T-cell (primary cell): ENCODE measurements at regions not wholly inside any gene's neighbourhood (a gene's known extent, or its start where the extent isn't known, plus 50 kb on each side); places are given as distances from the start of the nearest gene placed in this dataset.

ENCODE experiments used
- ATAC-seq, 4 experiments: fragments of 200-7000 bp in 3 of 4; fragments of 150-1000 bp in 1 of 4; cut with Tn5 transposase; replicated peaks in 1 of 4; 1 replicate in 3 of 4; 2 replicates in 1 of 4; pipeline ENCODE4 v1.10.0; 2021; ENCODE audit warnings: moderate library complexity in 3 of 4, mild to moderate bottlenecking in 2 of 4, moderate number of reproducible peaks in 1 of 4
- CTCF ChIA-PET, 2 donors: fragments of 300-600 bp; sonication (Branson Sonifier 250); formaldehyde crosslinking; loops; one replicate each; lab custom pipeline; 2022; ENCODE audit warnings: antibody characterized with exemption in 2 of 2; lab: Charles Lee
- POLR2A ChIA-PET, 2 donors: fragments of 300-600 bp; sonication (Branson Sonifier 250); formaldehyde crosslinking; loops; one replicate each; lab custom pipeline; 2022; ENCODE audit warnings: antibody characterized with exemption in 2 of 2; lab: Charles Lee
- DNase-seq, 35 experiments: peaks; one replicate each; pipeline versions ENCODE4 v3.0.0 to v3.0.0-alpha.2; 2013 to 2023
- H3K27ac ChIP-seq: one replicate; pipeline ENCODE4 v1.5.1; 2013; ENCODE audit warnings: low read length
- H3K27me3 ChIP-seq, 2 experiments: replicated peaks in 1 of 2; 1 replicate in 1 of 2; 2 replicates in 1 of 2; pipeline versions ENCODE4 v1.6.1 to v1.7.0; 2013; ENCODE audit warnings: low read length in 1 of 2, mixed read lengths in 1 of 2; ENCODE audit not compliant: control insufficient read depth in 2 of 2, insufficient read depth in 2 of 2; ENCODE audit errors: extremely low read depth in 1 of 2
- H3K36me3 ChIP-seq, 2 donors: 1 replicate in 1 of 2; 2 replicates in 1 of 2; pipeline versions ENCODE4 v1.6.1 to v1.7.0; 2013; ENCODE audit warnings: low read length in 1 of 2; ENCODE audit not compliant: control insufficient read depth in 2 of 2, insufficient read depth in 1 of 2; ENCODE audit errors: extremely low read depth in 1 of 2
- H3K4me1 ChIP-seq, 2 experiments: 1 replicate in 1 of 2; 2 replicates in 1 of 2; pipeline versions ENCODE4 v1.6.1 to v1.7.0; 2013; ENCODE audit warnings: low read length in 2 of 2, mixed read lengths in 1 of 2; ENCODE audit not compliant: insufficient read depth in 2 of 2, control insufficient read depth in 1 of 2; ENCODE audit errors: extremely low read depth in 1 of 2
- H3K4me3 ChIP-seq, 2 donors: 1 replicate in 1 of 2; 2 replicates in 1 of 2; pipeline versions ENCODE4 v1.5.1 to v1.7.0; 2013; ENCODE audit warnings: mild to moderate bottlenecking in 2 of 2, low read length in 1 of 2, moderate library complexity in 1 of 2; ENCODE audit not compliant: control insufficient read depth in 1 of 2; ENCODE audit errors: extremely low read depth in 1 of 2
- H3K9me3 ChIP-seq: 2 replicates; pipeline ENCODE4 v1.7.0; 2013
- H3K27ac Mint-ChIP-seq, 2 donors: one replicate each; pipeline ENCODE4 v1.8.0; 2020 to 2021; ENCODE audit warnings: mild to moderate bottlenecking in 2 of 2, mixed read lengths in 2 of 2
- H3K27me3 Mint-ChIP-seq, 2 donors: one replicate each; pipeline ENCODE4 v1.8.0; 2021 to 2022; ENCODE audit warnings: mixed read lengths in 2 of 2
- H3K36me3 Mint-ChIP-seq: one replicate; pipeline ENCODE4 v1.8.0; 2021; ENCODE audit warnings: mixed read lengths
- H3K4me1 Mint-ChIP-seq, 3 donors: one replicate each; pipeline ENCODE4 v1.8.0; 2020 to 2022; ENCODE audit warnings: mixed read lengths in 3 of 3, mild to moderate bottlenecking in 1 of 3
- H3K4me3 Mint-ChIP-seq, 3 donors: one replicate each; pipeline ENCODE4 v1.8.0; 2020 to 2022; ENCODE audit warnings: mild to moderate bottlenecking in 3 of 3, mixed read lengths in 3 of 3, moderate library complexity in 3 of 3
- H3K9me3 Mint-ChIP-seq, 3 donors: one replicate each; pipeline ENCODE4 v1.8.0; 2020 to 2022; ENCODE audit warnings: mixed read lengths in 3 of 3
- WGBS: methylation state at CpG from one replicate; pipeline ENCODE4 v1.1.5; 2013; ENCODE audit warnings: missing lambda C conversion rate; ENCODE audit not compliant: insufficient coverage; 5-methylcytosine and 5-hydroxymethylcytosine counted together

DNA sequence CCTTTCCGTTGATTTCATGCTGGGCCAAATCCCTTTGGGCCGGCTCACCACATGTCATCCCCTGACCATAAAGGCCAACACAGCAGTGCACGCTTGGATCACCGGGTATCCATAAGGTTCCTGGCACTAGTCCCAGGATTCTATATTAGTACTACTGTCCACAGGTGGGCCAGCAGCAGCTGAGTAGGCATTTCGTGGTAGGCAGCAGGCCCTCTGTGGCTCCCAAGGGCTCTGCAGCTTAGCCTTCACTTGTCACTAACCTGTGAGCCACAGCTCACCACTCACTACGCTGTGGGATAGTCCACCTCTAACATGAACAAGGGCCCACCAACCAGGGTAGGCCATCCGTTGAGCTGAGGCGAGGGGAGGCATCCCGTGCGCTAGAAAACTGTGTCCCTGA is 89.2 kb upstream of the MALRD1 start:
- no peaks in the 10 kb centered on the region for H3K4me1 ChIP-seq
- H3K4me3 Mint-ChIP-seq: no peak overlapping the region
- peaks cover 4 to 18% (median 15%) of the 10 kb centered on the region in 3 donors for H3K9me3 Mint-ChIP-seq
- no peaks in the 10 kb centered on the region for H3K27me3 Mint-ChIP-seq
- H3K9me3 ChIP-seq: no peaks in the 10 kb centered on the region
- 96% methylated on average over 3 of the region's 10 CpGs for WGBS
- H3K4me3 ChIP-seq: no peak overlapping the region
- no peak for ATAC-seq
- ChIA-PET POLR2A (no interaction called here), CTCF (no interaction called here)
- no peaks in the 10 kb centered on the region for H3K36me3 Mint-ChIP-seq
- H3K36me3 ChIP-seq: no peaks in the 10 kb centered on the region
- no peaks in the 10 kb centered on the region for H3K27me3 ChIP-seq
- H3K27ac Mint-ChIP-seq: no peak overlapping the region
- H3K4me1 Mint-ChIP-seq: no peaks in the 10 kb centered on the region
- H3K27ac ChIP-seq: no peak overlapping the region
- no peak for DNase-seq

DNA sequence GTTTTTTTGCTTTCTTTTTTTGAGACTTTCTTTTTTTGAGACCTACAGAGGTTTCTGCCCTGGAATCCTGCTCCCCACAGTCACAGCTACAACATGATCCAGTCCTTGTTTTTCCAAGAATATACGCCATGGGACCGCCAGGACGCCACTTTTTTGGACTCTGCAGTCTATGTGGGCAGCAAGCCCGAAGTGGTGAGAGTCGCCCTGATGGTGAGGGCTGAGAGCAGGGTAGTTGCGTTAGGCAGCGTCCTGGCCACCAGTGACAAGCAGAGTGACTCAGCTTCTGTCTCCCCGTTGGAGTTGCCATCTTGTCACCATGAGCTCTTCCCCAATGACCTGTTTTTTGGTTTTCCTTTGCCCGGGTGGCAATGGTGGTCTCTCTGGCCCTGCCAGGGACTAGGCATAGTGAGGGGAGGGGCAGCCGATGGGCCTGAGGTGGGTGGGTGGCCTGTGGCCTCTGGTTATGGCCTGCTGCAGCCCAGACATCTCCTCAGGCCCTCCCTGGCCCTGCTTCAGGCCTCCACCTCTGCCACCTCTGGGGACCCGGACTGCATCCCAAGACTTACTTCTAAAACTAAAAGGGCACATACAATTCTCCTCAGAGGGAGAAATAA is 88.0 kb upstream of the MALRD1 start:
- Mint-ChIP-seq H3K27ac (no peak overlapping the region), H3K36me3 (no peaks in the 10 kb centered on the region), H3K9me3 (peaks cover 4 to 22% (median 15%) of the 10 kb centered on the region in 3 donors), H3K4me1 (no peaks in the 10 kb centered on the region), H3K4me3 (no peak overlapping the region), H3K27me3 (no peaks in the 10 kb centered on the region)
- no peaks in the 10 kb centered on the region for H3K27me3 ChIP-seq
- DNase-seq (no peak), ATAC-seq (no peak)
- H3K27ac ChIP-seq: no peak overlapping the region
- POLR2A ChIA-PET: no interaction called here
- 71% methylated on average over 8 of the region's 11 CpGs for WGBS
- no peak overlapping the region for H3K4me3 ChIP-seq
- H3K36me3 ChIP-seq: no peaks in the 10 kb centered on the region
- CTCF ChIA-PET: no interaction called here
- no peaks in the 10 kb centered on the region for H3K4me1 ChIP-seq
- H3K9me3 ChIP-seq: no peaks in the 10 kb centered on the region

DNA sequence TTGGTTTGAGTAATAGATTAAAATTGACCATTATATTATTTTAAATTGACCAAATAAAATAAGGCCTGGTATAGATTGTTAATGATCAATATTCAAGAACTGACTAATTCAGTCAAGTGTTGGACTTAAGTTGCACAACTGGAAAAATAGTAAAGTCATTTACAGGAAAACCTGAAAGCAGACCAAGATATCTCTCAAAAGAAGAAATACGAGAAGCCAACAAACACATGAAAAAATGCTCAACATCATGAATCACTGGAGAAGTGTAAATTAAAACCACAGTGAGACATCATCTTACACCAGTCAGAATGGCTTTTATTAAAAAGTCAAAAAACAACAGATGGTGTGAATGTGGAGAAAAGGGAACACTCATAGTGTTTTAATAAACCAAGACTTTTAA is 80.4 kb upstream of the MALRD1 start:
- POLR2A ChIA-PET: no interaction called here
- Mint-ChIP-seq H3K36me3 (no peaks in the 10 kb centered on the region), H3K4me1 (no peaks in the 10 kb centered on the region), H3K4me3 (no peak overlapping the region), H3K27me3 (no peaks in the 10 kb centered on the region), H3K27ac (no peak overlapping the region), H3K9me3 (peaks cover 6 to 26% (median 17%) of the 10 kb centered on the region in 3 donors)
- Histone ChIP-seq H3K36me3 (no peaks in the 10 kb centered on the region), H3K27me3 (no peaks in the 10 kb centered on the region), H3K9me3 (no peaks in the 10 kb centered on the region), H3K4me1 (no peaks in the 10 kb centered on the region), H3K4me3 (no peak overlapping the region), H3K27ac (no peak overlapping the region)
- no peak for DNase-seq
- WGBS: no CpG with 5 or more reads among the region's 1 CpG
- ATAC-seq: no peak
- CTCF ChIA-PET: no interaction called here

DNA sequence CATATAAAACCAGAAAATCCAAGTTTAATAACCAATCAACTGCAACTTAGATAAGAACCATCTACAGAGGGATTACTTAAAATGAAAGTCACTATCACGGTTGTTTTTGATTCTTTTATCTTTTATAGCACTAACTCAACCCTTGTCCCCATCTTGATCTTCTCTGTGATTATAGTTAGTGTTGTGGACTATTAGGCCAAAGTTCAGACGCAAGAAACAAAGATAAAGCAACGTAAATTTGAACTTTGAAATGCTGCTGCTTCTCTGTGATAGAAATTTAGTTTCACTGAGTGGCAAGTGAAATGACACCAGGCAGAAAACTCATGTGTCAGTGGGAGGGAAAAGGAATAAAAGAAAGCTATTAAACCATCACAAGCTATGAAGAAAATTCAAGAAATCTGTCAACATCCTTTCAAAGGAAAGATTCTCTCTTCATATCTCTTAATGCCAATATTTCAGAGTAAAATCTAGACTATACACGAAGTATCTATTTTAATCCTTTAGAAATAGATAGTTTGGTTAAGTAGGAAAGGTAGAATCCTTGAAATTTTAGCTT is 71.8 kb upstream of the MALRD1 start:
- Histone ChIP-seq H3K27me3 (no peaks in the 10 kb centered on the region), H3K27ac (no peak overlapping the region), H3K9me3 (no peaks in the 10 kb centered on the region), H3K4me3 (no peak overlapping the region), H3K36me3 (no peaks in the 10 kb centered on the region), H3K4me1 (no peaks in the 10 kb centered on the region)
- Mint-ChIP-seq H3K9me3 (peaks cover 0 to 7% (median 4%) of the 10 kb centered on the region in 3 donors), H3K27ac (no peak overlapping the region), H3K36me3 (no peaks in the 10 kb centered on the region), H3K4me1 (no peaks in the 10 kb centered on the region), H3K4me3 (no peak overlapping the region), H3K27me3 (no peaks in the 10 kb centered on the region)
- 79% methylated on average over 2 of the region's 4 CpGs for WGBS
- DNase-seq (no peak), ATAC-seq (no peak)
- POLR2A ChIA-PET: no interaction called here
- CTCF ChIA-PET: interaction anchor here in 1 of 2 donors (0.6 kb wide), 1 partner anchor 525 kb away, joined by 3 read pairs; no protein-coding TSS in a partner anchor

DNA sequence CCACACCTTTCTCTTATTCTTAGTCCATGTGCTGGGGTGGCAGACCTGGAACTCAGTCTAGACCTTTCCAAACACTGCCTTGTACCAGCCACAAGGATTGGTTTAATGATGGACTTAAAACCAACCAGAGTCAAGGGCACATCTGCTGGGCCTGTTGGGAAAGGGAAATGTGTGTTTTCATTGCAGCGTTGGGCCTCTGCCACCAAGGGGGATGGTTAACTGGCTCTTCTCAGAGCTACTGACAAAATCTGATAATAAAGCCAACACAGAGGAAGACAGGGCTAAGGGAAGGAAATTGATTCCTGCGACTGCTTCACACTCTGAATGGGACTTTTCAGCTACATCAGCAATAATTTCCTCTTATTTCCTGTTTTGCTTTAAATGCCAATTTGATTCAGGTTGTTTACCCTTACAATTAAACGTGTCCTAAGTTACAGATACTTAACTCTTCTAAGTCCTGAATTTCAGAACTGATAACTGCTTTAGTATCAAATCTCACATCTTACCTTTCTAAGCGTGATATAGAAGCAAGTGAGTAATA is 68.4 kb upstream of the MALRD1 start:
- WGBS: no CpG with 5 or more reads among the region's 4 CpGs
- H3K36me3 ChIP-seq: no peaks in the 10 kb centered on the region
- H3K4me3 ChIP-seq: no peak overlapping the region
- H3K9me3 ChIP-seq: no peaks in the 10 kb centered on the region
- no peaks in the 10 kb centered on the region for H3K4me1 ChIP-seq
- H3K27me3 ChIP-seq: no peaks in the 10 kb centered on the region
- ChIA-PET CTCF (no interaction called here), POLR2A (no interaction called here)
- Mint-ChIP-seq H3K27me3 (no peaks in the 10 kb centered on the region), H3K4me1 (no peaks in the 10 kb centered on the region), H3K4me3 (no peak overlapping the region), H3K36me3 (no peaks in the 10 kb centered on the region), H3K27ac (no peak overlapping the region), H3K9me3 (peaks cover 0 to 7% (median 4%) of the 10 kb centered on the region in 3 donors)
- no peak for ATAC-seq
- no peak for DNase-seq
- H3K27ac ChIP-seq: no peak overlapping the region

DNA sequence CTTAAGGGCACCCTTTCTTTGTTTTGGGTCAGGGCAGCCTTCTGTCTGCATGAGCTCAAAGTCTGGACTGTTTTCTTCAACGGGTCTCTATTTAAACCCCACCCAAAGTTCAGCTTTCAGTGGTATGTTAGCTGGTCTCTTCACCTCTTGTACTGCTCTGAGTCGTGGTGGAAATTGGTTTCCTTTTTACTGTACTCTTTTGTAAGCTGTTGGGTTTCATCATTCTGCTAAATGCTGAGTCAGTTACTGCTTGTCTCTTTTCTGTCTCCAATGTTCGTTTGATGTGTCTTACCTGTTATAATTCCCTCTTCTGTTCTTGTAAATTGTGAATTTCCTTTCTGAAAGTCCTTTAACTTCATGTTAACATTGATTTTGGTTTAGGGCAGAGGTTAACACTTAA is 64.1 kb upstream of the MALRD1 start:
- Mint-ChIP-seq H3K4me1 (no peaks in the 10 kb centered on the region), H3K27ac (no peak overlapping the region), H3K27me3 (no peaks in the 10 kb centered on the region)

More for the DNA sequence above, 64.1 kb upstream of the MALRD1 start:
- no peaks in the 10 kb centered on the region for H3K36me3 Mint-ChIP-seq
- H3K27ac ChIP-seq: no peak overlapping the region
- no peaks in the 10 kb centered on the region for H3K27me3 ChIP-seq
- ATAC-seq (no peak), DNase-seq (no peak)
- H3K4me1 ChIP-seq: no peaks in the 10 kb centered on the region
- ChIA-PET CTCF (no interaction called here), POLR2A (no interaction called here)
- no CpG with 5 or more reads among the region's 3 CpGs for WGBS
- peaks cover 0 to 8% (median 4%) of the 10 kb centered on the region in 3 donors for H3K9me3 Mint-ChIP-seq
- no peak overlapping the region for H3K4me3 ChIP-seq
- peaks cover 2% of the 10 kb centered on the region for H3K9me3 ChIP-seq
- H3K4me3 Mint-ChIP-seq: no peak overlapping the region
- no peaks in the 10 kb centered on the region for H3K36me3 ChIP-seq
